DND-41 (cell line): ENCODE measurements at regions not wholly inside any gene's neighbourhood (a gene's known extent, or its start where the extent isn't known, plus 50 kb on each side); places are given as distances from the start of the nearest gene placed in this dataset.
"Not testable (repeated sequence)": the region's sequence is repeated elsewhere in the genome, so short reads cannot be mapped to it uniquely, and the experiment has no call there.

ENCODE experiments used
- ATAC-seq: fragments of 200-7000 bp; cut with Tn5 transposase; 3 replicates; pipeline ENCODE4 v1.9.1; 2021; ENCODE audit warnings: low read depth; ENCODE audit not compliant: insufficient read depth
- DNase-seq: peaks from one replicate; pipeline ENCODE4 v3.0.0-alpha.2; 2020
- H2AFZ ChIP-seq: 2 replicates; pipeline ENCODE4 v1.6.0; 2012; ENCODE audit warnings: low read depth, low read length
- H3K27ac ChIP-seq: 2 replicates; pipeline ENCODE4 v1.5.1; 2012; ENCODE audit warnings: low read length, inconsistent platforms
- H3K27me3 ChIP-seq: fragments of 200-600 bp; sonication (generic); 2 replicates; pipeline ENCODE4 v1.6.0; 2012; ENCODE audit warnings: low read length, mild to moderate bottlenecking, inconsistent platforms; ENCODE audit not compliant: insufficient read depth, poor library complexity
- H3K36me3 ChIP-seq: 2 replicates; pipeline ENCODE4 v1.5.1; 2012; ENCODE audit warnings: low read length, inconsistent platforms; ENCODE audit not compliant: insufficient read depth
- H3K4me1 ChIP-seq: 2 replicates; pipeline ENCODE4 v1.5.1; 2012; ENCODE audit warnings: mild to moderate bottlenecking, low read length; ENCODE audit not compliant: insufficient read depth
- H3K4me2 ChIP-seq: 2 replicates; pipeline ENCODE4 v1.6.0; 2012; ENCODE audit warnings: mild to moderate bottlenecking, moderate library complexity, low read length, inconsistent platforms; ENCODE audit not compliant: insufficient read depth
- H3K4me3 ChIP-seq, 2 experiments: fragments of 200-600 bp in 1 of 2; shearing (Covaris generic) in 1 of 2; 2 replicates each; pipeline ENCODE4 v1.5.1; 2012 to 2016; ENCODE audit warnings: inconsistent platforms in 2 of 2, low read length in 2 of 2, mild to moderate bottlenecking in 2 of 2, low read depth in 1 of 2, moderate library complexity in 1 of 2
- H3K79me2 ChIP-seq: 2 replicates; pipeline ENCODE4 v1.6.0; 2012; ENCODE audit warnings: low read length, inconsistent platforms; ENCODE audit not compliant: insufficient read depth
- H3K9ac ChIP-seq: 2 replicates; pipeline ENCODE4 v1.6.0; 2012; ENCODE audit warnings: low read depth, mild to moderate bottlenecking, inconsistent platforms, low read length, moderate library complexity
- H3K9me3 ChIP-seq: 2 replicates; pipeline ENCODE4 v1.5.1; 2012; ENCODE audit warnings: low read length, moderate library complexity, mild to moderate bottlenecking, inconsistent platforms; ENCODE audit not compliant: insufficient read depth, severe bottlenecking
- H4K20me1 ChIP-seq: 2 replicates; pipeline ENCODE4 v1.6.0; 2012; ENCODE audit warnings: low read length; ENCODE audit not compliant: insufficient read depth
- EZH2 ChIP-seq: IDR thresholded peaks from 3 replicates; pipeline ENCODE4 v1.6.1; 2012; ENCODE audit warnings: borderline replicate concordance, low read depth, mild to moderate bottlenecking, moderate library complexity, low read length, inconsistent platforms; ENCODE audit not compliant: severe bottlenecking
- TF ChIP-seq, protein P1 (sequence below): IDR thresholded peaks from 2 replicates; pipeline ENCODE4 v1.5.1; 2012; ENCODE audit warnings: borderline replicate concordance, low read length, moderate library complexity, mild to moderate bottlenecking; ENCODE audit not compliant: poor library complexity, severe bottlenecking; ENCODE audit errors: extremely low read depth

GRCh38 chr15:89024418-89024817, 63.8 kb upstream of the ABHD2 start:
- Histone ChIP-seq H3K4me2 (no peak overlapping the region), H4K20me1 (no peaks in the 10 kb centered on the region), H3K9me3 (no peaks in the 10 kb centered on the region), H3K4me1 (no peaks in the 10 kb centered on the region), H3K27ac (no peak overlapping the region), H3K9ac (no peak overlapping the region), H3K79me2 (no peaks in the 10 kb centered on the region), H3K27me3 (peaks cover 3% of the 10 kb centered on the region), H2AFZ (no peak overlapping the region), H3K36me3 (no peaks in the 10 kb centered on the region), H3K4me3 (no peak overlapping the region)
- DNase-seq (no peak), ATAC-seq (no peak)
- no peak for TF ChIP-seq EZH2
- TF ChIP-seq, protein P1, sequence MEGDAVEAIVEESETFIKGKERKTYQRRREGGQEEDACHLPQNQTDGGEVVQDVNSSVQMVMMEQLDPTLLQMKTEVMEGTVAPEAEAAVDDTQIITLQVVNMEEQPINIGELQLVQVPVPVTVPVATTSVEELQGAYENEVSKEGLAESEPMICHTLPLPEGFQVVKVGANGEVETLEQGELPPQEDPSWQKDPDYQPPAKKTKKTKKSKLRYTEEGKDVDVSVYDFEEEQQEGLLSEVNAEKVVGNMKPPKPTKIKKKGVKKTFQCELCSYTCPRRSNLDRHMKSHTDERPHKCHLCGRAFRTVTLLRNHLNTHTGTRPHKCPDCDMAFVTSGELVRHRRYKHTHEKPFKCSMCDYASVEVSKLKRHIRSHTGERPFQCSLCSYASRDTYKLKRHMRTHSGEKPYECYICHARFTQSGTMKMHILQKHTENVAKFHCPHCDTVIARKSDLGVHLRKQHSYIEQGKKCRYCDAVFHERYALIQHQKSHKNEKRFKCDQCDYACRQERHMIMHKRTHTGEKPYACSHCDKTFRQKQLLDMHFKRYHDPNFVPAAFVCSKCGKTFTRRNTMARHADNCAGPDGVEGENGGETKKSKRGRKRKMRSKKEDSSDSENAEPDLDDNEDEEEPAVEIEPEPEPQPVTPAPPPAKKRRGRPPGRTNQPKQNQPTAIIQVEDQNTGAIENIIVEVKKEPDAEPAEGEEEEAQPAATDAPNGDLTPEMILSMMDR, result no peak

DNA sequence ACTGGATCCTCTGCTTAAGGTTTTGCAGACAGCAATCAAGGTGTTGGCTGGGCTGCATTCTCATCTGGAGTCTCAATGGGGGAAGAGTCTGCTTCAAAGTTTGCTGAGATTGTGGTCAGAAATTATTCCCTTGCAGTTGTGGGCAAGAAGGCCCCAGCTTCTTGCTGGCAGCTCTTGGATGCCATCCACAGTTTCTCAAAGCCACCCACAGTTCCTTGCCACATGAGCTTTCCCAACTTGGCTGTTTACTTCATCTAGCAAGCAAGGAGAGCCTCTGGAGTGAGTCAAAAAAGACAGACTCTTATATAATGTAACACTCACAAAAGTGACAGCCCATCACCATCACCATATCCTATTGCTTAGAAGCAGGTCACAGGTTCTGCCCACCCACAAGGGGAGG, 62.1 kb upstream of the ABHD2 start:
- H4K20me1 ChIP-seq, result no peaks in the 10 kb centered on the region
- H3K4me2 ChIP-seq, result no peak overlapping the region
- H3K4me3 ChIP-seq, result no peak overlapping the region
- H3K4me1 ChIP-seq, result no peaks in the 10 kb centered on the region
- H3K27me3 ChIP-seq, result peaks cover under 1% of the 10 kb centered on the region
- no peaks in the 10 kb centered on the region for H3K79me2 ChIP-seq
- ATAC-seq (no peak), DNase-seq (no peak)
- no peaks in the 10 kb centered on the region for H3K9me3 ChIP-seq
- no peak overlapping the region for H2AFZ ChIP-seq
- H3K27ac ChIP-seq, result no peak overlapping the region
- no peak overlapping the region for H3K9ac ChIP-seq
- no peaks in the 10 kb centered on the region for H3K36me3 ChIP-seq
- TF ChIP-seq, protein P1, result no peak
- no peak for TF ChIP-seq EZH2

DNA sequence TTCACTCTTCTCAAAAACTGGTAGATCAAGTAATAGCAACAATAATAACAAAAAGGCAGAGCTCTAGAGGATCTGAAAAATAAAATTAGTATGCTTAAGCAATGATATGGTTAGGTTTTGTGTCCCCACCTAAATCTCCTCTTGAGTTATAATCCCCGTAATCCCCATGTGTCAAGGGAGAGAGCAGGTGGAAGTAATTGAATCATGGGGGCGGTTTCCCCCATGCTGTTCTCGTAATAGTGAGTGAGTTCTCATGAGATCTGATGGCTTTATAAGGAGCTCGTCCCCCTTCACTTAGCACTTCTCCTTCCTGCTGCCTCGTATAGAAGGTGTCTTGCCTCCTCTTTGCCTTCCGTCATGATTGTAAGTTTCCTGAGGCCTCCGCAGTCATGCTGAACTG, 60.2 kb upstream of the ABHD2 start:
- no peak for DNase-seq
- Histone ChIP-seq H4K20me1 (no peaks in the 10 kb centered on the region), H3K79me2 (no peaks in the 10 kb centered on the region), H3K4me1 (no peaks in the 10 kb centered on the region), H3K4me3 (no peak overlapping the region), H3K27ac (no peak overlapping the region), H3K9ac (no peak overlapping the region), H2AFZ (no peak overlapping the region), H3K4me2 (no peak overlapping the region), H3K27me3 (no peaks in the 10 kb centered on the region), H3K36me3 (no peaks in the 10 kb centered on the region), H3K9me3 (no peaks in the 10 kb centered on the region)
- no peak for ATAC-seq
- TF ChIP-seq, protein P1, result no peak
- no peak for TF ChIP-seq EZH2

- no peak overlapping the region for H3K27ac ChIP-seq
- no peaks in the 10 kb centered on the region for H4K20me1 ChIP-seq
- H3K9me3 ChIP-seq, result no peaks in the 10 kb centered on the region
- no peaks in the 10 kb centered on the region for H3K79me2 ChIP-seq
- no peak overlapping the region for H2AFZ ChIP-seq
- no peak overlapping the region for H3K4me3 ChIP-seq
- H3K9ac ChIP-seq, result no peak overlapping the region
- no peaks in the 10 kb centered on the region for H3K36me3 ChIP-seq
- TF ChIP-seq EZH2, result no peak
- TF ChIP-seq, protein P1, result no peak
- ATAC-seq, result no peak
- no peak overlapping the region for H3K4me2 ChIP-seq
- no peak for DNase-seq
- no peaks in the 10 kb centered on the region for H3K4me1 ChIP-seq
- H3K27me3 ChIP-seq, result no peaks in the 10 kb centered on the region
Observed at GRCh38 chr15:89030311-89030710, 57.9 kb upstream of the ABHD2 start.

DNA sequence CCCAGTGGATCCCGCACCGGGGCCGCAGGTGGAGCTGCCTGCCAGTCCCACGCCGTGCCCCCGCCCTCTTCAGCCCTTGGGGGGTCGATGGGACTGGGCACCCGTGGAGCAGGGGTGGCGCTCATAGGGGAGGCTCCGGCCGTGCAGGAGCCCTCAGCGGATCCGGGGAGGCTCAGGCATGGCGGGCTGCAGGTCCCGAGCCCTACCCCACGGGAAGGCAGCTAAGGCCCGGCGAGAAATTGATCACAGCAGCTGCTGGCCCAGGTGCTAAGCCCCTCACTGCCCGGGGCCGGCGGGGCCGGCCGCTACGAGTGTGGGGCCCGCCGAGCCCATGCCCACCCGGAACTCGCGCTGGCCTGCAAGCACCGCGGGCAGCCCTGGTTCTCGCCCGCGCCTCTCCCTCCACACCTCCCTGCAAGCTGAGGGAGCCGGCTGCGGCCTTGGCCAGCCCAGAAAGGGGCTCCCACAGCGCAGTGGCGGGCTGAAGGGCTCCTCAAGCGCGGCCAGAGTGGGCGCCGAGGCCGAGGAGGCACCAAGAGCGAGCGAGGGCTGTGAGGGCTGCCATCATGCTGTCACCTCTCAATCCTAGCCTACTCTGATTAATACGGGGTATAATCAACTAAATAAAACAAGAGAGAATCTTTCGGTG, 56.5 kb upstream of the ABHD2 start:
- not testable (repeated sequence) for H3K9me3 ChIP-seq, H3K4me2 ChIP-seq, H3K27me3 ChIP-seq, H3K36me3 ChIP-seq, H3K4me3 ChIP-seq, H2AFZ ChIP-seq, H4K20me1 ChIP-seq, ATAC-seq, H3K9ac ChIP-seq, H3K79me2 ChIP-seq, H3K4me1 ChIP-seq, DNase-seq, H3K27ac ChIP-seq
